Endothelial cell of umbilical vein (primary cell): ENCODE measurements at regions not wholly inside any gene's neighbourhood (a gene's known extent, or its start where the extent isn't known, plus 50 kb on each side); places are given as distances from the start of the nearest gene placed in this dataset.

Experiments used
- BruUV-seq: library from RNA; stranded (reverse); fragments of 400-500 nt; replicated peaks from 2 replicates; lab custom pipeline; 2021; lab: Mats Ljungman, UMichigan
- CTCF ChIA-PET: fragments of 300-600, 350-600 bp; sonication (Branson Sonifier 250); formaldehyde crosslinking; loops from one replicate; lab custom pipeline; 2021; ENCODE audit warnings: antibody characterized with exemption, inconsistent platforms; lab: Charles Lee
- POLR2A ChIA-PET: fragments of 300-600, 350-600 bp; sonication (Branson Sonifier 250); formaldehyde crosslinking; loops from one replicate; lab custom pipeline; 2021; ENCODE audit warnings: antibody characterized with exemption, inconsistent platforms; lab: Charles Lee
- DNase-seq: peaks from one replicate; pipeline ENCODE4 v3.0.0-alpha.2; 2011; ENCODE audit warnings: low read depth, low spot score
- FAIRE-seq: peaks from 2 replicates; lab custom pipeline; 2011; peaks lifted over from hg19 to GRCh38; lab: Jason Lieb, UNC
- H2AFZ ChIP-seq: 2 replicates; pipeline ENCODE4 v1.6.0; 2012; ENCODE audit warnings: low read depth, low read length, control low read depth, inconsistent platforms
- H3K27ac ChIP-seq: 2 replicates; pipeline ENCODE4 v1.5.1; 2011; ENCODE audit warnings: low read depth, mild to moderate bottlenecking, control low read depth, low read length, moderate library complexity; ENCODE audit not compliant: insufficient read depth
- H3K27me3 ChIP-seq, 2 experiments: 2 replicates each; pipeline versions ENCODE4 v1.6.0 to v1.6.1; 2011; ENCODE audit warnings: low read length in 2 of 2, mixed read lengths in 1 of 2; ENCODE audit not compliant: control insufficient read depth in 2 of 2, insufficient read depth in 2 of 2
- H3K36me3 ChIP-seq, 2 experiments: 2 replicates in 1 of 2; 3 replicates in 1 of 2; pipeline ENCODE4 v1.5.1; 2011; ENCODE audit warnings: low read length in 2 of 2, mild to moderate bottlenecking in 1 of 2, moderate library complexity in 1 of 2; ENCODE audit not compliant: control insufficient read depth in 2 of 2, insufficient read depth in 2 of 2; ENCODE audit errors: extremely low read depth in 1 of 2
- H3K4me1 ChIP-seq: 3 replicates; pipeline ENCODE4 v1.5.1; 2011; ENCODE audit warnings: mild to moderate bottlenecking, low read length; ENCODE audit not compliant: control insufficient read depth, insufficient read depth; ENCODE audit errors: extremely low read depth
- H3K4me2 ChIP-seq: 2 replicates; pipeline ENCODE4 v1.6.1; 2011; ENCODE audit warnings: low read length, control low read depth, mixed read lengths; ENCODE audit not compliant: insufficient read depth
- H3K4me3 ChIP-seq, 3 experiments: fragments of 200-600 bp in 1 of 3; sonication (generic), shearing (Covaris generic) in 1 of 3; replicated peaks in 1 of 3; 2 replicates each; pipeline ENCODE4 v1.5.1; 2011 to 2016; ENCODE audit warnings: control low read depth in 3 of 3, low read length in 3 of 3, mild to moderate bottlenecking in 2 of 3, inconsistent platforms in 1 of 3, low read depth in 1 of 3, moderate library complexity in 1 of 3; ENCODE audit not compliant: insufficient read depth in 1 of 3
- H3K79me2 ChIP-seq: 2 replicates; pipeline ENCODE4 v1.6.0; 2012; ENCODE audit warnings: low read length, inconsistent platforms; ENCODE audit not compliant: control insufficient read depth, insufficient read depth
- H3K9ac ChIP-seq: replicated peaks from 2 replicates; pipeline ENCODE3; 2011; ENCODE audit warnings: low read length, control low read depth; ENCODE audit not compliant: insufficient read depth; ENCODE audit errors: extremely low read depth
- H3K9me1 ChIP-seq: replicated peaks from 3 replicates; pipeline ENCODE4 v1.6.0; 2011; ENCODE audit warnings: mild to moderate bottlenecking, low read length; ENCODE audit not compliant: control insufficient read depth, insufficient read depth; ENCODE audit errors: extremely low read depth
- H3K9me3 ChIP-seq: replicated peaks from 2 replicates; pipeline ENCODE4 v1.5.1; 2012; ENCODE audit warnings: low read length, inconsistent platforms; ENCODE audit not compliant: control insufficient read depth, insufficient read depth
- H4K20me1 ChIP-seq: replicated peaks from 2 replicates; pipeline ENCODE3; 2011; ENCODE audit warnings: mild to moderate bottlenecking, low read length; ENCODE audit not compliant: control insufficient read depth, insufficient read depth; ENCODE audit errors: extremely low read depth
- CTCF ChIP-seq, 2 donors: IDR thresholded peaks; 1 replicate in 1 of 2; 2 replicates in 1 of 2; pipeline ENCODE4 v1.5.1; 2011; ENCODE audit warnings: low read length in 2 of 2, mild to moderate bottlenecking in 2 of 2, moderate library complexity in 2 of 2, control low read depth in 1 of 2, inconsistent platforms in 1 of 2, low read depth in 1 of 2; ENCODE audit not compliant: insufficient read depth in 1 of 2; ENCODE audit errors: extremely low read depth in 1 of 2
- EZH2 ChIP-seq: IDR thresholded peaks from 2 replicates; pipeline ENCODE4 v1.6.1; 2012; ENCODE audit warnings: borderline replicate concordance, low read depth, mild to moderate bottlenecking, moderate library complexity, low read length, inconsistent platforms; ENCODE audit not compliant: severe bottlenecking
- FOS ChIP-seq: IDR thresholded peaks from 2 replicates; pipeline ENCODE4 v1.6.1; 2011; ENCODE audit warnings: mild to moderate bottlenecking, low read length, moderate library complexity, borderline replicate concordance; ENCODE audit not compliant: insufficient read depth
- GATA2 ChIP-seq: IDR thresholded peaks from 2 replicates; pipeline ENCODE4 v1.7.0; 2011; ENCODE audit warnings: low read depth, mild to moderate bottlenecking, moderate library complexity, mixed read lengths, low read length; ENCODE audit not compliant: insufficient read length, insufficient read depth
- JUN ChIP-seq: IDR thresholded peaks from 2 replicates; pipeline ENCODE4 v1.6.1; 2011; ENCODE audit warnings: borderline replicate concordance, low read depth; ENCODE audit not compliant: insufficient read length, insufficient read depth
- MAX ChIP-seq: IDR thresholded peaks from 2 replicates; pipeline ENCODE4 v1.6.1; 2011; ENCODE audit not compliant: insufficient read depth, insufficient read length
- MYC ChIP-seq: IDR thresholded peaks from one replicate; pipeline ENCODE4 v1.6.1; 2011; ENCODE audit warnings: mild to moderate bottlenecking, low read depth, low read length
- POLR2A ChIP-seq: IDR thresholded peaks from 2 replicates; pipeline ENCODE4 v1.6.1; 2012; ENCODE audit warnings: low read depth, mild to moderate bottlenecking, control low read depth, low read length
- POLR2AphosphoS5 ChIP-seq: IDR thresholded peaks from 2 replicates; pipeline ENCODE4 v1.6.1; 2012; ENCODE audit warnings: low read depth, mild to moderate bottlenecking, control low read depth, low read length, moderate library complexity; ENCODE audit not compliant: insufficient read depth
- dilution Hi-C: fragments of 300-500 bp; cut with MboI; formaldehyde crosslinking; loops from one replicate; pipeline ENCODE4 v1.15.0; 2019; ENCODE audit warnings: low sequenced_read_pairs; ENCODE audit not compliant: extremely low pct_ligation_motif_present
- intact Hi-C: fragments of 100-400 bp; cut with micrococcal nuclease; formaldehyde crosslinking; loops from one replicate; pipeline ENCODE4 v1.10.0; 2022

DNA sequence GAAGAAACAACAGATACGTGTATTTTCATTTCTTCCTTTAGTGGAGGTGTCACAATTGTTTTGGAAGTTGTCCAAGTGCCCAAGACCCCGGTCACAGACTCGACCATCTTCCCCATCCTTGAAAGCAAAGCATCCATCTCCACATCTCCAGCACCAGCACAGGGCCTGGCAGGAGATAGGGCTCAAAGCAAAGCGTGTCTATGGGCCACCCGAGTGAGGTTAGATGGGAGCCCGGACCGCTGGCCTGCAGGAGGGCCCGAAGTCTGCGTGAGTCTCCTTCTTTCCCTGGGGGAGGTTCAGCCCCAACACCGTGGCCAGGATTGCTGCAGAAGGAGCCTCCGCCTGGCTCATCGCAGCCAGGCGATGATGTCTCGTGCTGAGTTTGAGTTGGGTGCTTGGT, 83.5 kb upstream of the SULF2 start:
- ChIA-PET POLR2A (no interaction called here), CTCF (no interaction called here)
- H3K4me2 ChIP-seq, result no peak overlapping the region
- H3K27ac ChIP-seq, result no peak overlapping the region
- no peak overlapping the region for H3K9ac ChIP-seq
- H4K20me1 ChIP-seq, result no peaks in the 10 kb centered on the region
- intact Hi-C loops (no loop called here), dilution Hi-C loops (no loop called here)
- no peaks in the 10 kb centered on the region for H3K9me1 ChIP-seq
- no peak overlapping the region for H2AFZ ChIP-seq
- FAIRE-seq (no peak), DNase-seq (no peak)
- no peak overlapping the region for H3K4me3 ChIP-seq
- no peaks in the 10 kb centered on the region for H3K4me1 ChIP-seq
- BruUV-seq, result no TSS peak
- no peaks in the 10 kb centered on the region for H3K79me2 ChIP-seq
- peaks cover 7 to 11% of the 10 kb centered on the region in 2 experiments for H3K27me3 ChIP-seq
- no peaks in the 10 kb centered on the region for H3K9me3 ChIP-seq
- TF ChIP-seq CTCF (IDR thresholded peaks at IDR 0.05; ENCODE audit: extremely low read depth in 1 of 2, insufficient read depth in 1 of 2, low read depth in 1 of 2, low read length in 2 of 2), result no peak
- no peaks in the 10 kb centered on the region for H3K36me3 ChIP-seq

GRCh38 chr20:47868236-47868635, 83.0 kb upstream of the SULF2 start:
- no TSS peak for BruUV-seq

More at GRCh38 chr20:47868236-47868635, 83.0 kb upstream of the SULF2 start:
- H3K9ac ChIP-seq, result no peak overlapping the region
- no peaks in the 10 kb centered on the region for H3K4me1 ChIP-seq
- H3K27me3 ChIP-seq, result peaks cover 7 to 14% of the 10 kb centered on the region in 2 experiments
- H3K4me3 ChIP-seq, result no peak overlapping the region
- TF ChIP-seq MYC, result no peak
- no peak for TF ChIP-seq POLR2A
- TF ChIP-seq JUN, result no peak
- no peak for TF ChIP-seq FOS
- no peak for TF ChIP-seq GATA2
- TF ChIP-seq MAX, result no peak
- no peak for TF ChIP-seq EZH2
- no peak for TF ChIP-seq CTCF (IDR thresholded peaks at IDR 0.05; ENCODE audit: extremely low read depth in 1 of 2, insufficient read depth in 1 of 2, low read depth in 1 of 2, low read length in 2 of 2)
- no peak for TF ChIP-seq POLR2AphosphoS5
- no peaks in the 10 kb centered on the region for H4K20me1 ChIP-seq
- no peak overlapping the region for H3K4me2 ChIP-seq
- dilution Hi-C loops (no loop called here), intact Hi-C loops (no loop called here)
- CTCF ChIA-PET, result no interaction called here
- no peak overlapping the region for H2AFZ ChIP-seq
- H3K79me2 ChIP-seq, result no peaks in the 10 kb centered on the region
- FAIRE-seq, result no peak
- POLR2A ChIA-PET, result no interaction called here
- no peak for DNase-seq
- H3K27ac ChIP-seq, result no peak overlapping the region
- H3K36me3 ChIP-seq, result no peaks in the 10 kb centered on the region
- H3K9me1 ChIP-seq, result no peaks in the 10 kb centered on the region
- H3K9me3 ChIP-seq, result no peaks in the 10 kb centered on the region
